ENCODE measurements at regions not wholly inside any gene's neighbourhood (a gene's known extent, or its start where the extent isn't known, plus 50 kb on each side); places are given as distances from the start of the nearest gene placed in this dataset.

- Histone ChIP-seq H3K4me3 (ENCODE audit: low read depth, low read length) (no peak overlapping the region), H3K27me3 (no peaks in the 10 kb centered on the region), H3K4me1 (no peaks in the 10 kb centered on the region), H3K36me3 (no peaks in the 10 kb centered on the region), H3K9me3 (no peaks in the 10 kb centered on the region)
- no peak for TF ChIP-seq CTCF (IDR thresholded peaks at IDR 0.05; ENCODE audit: low read depth, low read length)
- no peak for DNase-seq
Measured at GRCh38 chr12:63045020-63045860, 105.8 kb downstream of the AVPR1A start.

GRCh38 chr12:63042646-63043045 is 107.7 kb upstream of the PPM1H start:
- DNase-seq, result no peak

GRCh38 chr12:63041601-63042000 is 106.7 kb upstream of the PPM1H start:
- Histone ChIP-seq H3K27me3 (no peaks in the 10 kb centered on the region), H3K4me3 (ENCODE audit: low read depth, low read length) (no peak overlapping the region), H3K9me3 (no peaks in the 10 kb centered on the region), H3K36me3 (no peaks in the 10 kb centered on the region), H3K4me1 (no peaks in the 10 kb centered on the region)
- DNase-seq, result no peak
- no peak for TF ChIP-seq CTCF (IDR thresholded peaks at IDR 0.05; ENCODE audit: low read depth, low read length)

More at GRCh38 chr12:63042646-63043045, 107.7 kb upstream of the PPM1H start:
- Histone ChIP-seq H3K4me3 (ENCODE audit: low read depth, low read length) (no peak overlapping the region), H3K36me3 (no peaks in the 10 kb centered on the region), H3K4me1 (no peaks in the 10 kb centered on the region), H3K27me3 (no peaks in the 10 kb centered on the region), H3K9me3 (no peaks in the 10 kb centered on the region)
- TF ChIP-seq CTCF (IDR thresholded peaks at IDR 0.05; ENCODE audit: low read depth, low read length), result no peak

DNA sequence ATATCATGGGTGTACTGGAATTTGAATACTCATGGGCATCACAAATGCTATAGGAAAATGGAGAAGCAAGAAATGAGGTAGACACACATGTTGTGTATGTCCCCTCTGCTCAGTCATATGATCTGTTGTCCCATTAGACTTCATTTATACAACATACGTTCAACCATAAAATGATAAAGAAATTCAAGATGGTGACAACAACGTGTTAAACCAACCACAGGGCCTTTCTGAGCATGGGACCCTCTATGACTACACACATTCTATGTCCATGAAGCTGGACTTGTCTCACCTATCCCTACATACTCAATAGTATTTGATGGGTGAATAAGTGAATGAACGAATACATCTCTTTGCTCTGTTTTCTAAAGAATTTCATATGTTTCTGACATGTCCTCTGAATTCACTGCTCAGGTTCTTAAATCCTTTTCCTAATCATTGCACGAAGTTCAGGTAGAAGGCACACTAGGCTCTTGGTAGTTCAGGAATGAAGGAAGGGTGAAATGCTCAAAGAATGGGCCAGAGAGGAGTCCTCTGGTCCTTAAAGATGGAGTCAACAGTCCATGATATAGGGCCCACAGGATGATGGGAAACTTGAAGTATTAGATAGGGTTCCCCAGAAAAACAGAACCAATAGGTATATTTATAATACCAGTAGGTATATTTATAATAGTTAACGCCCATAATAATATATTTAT is 105.7 kb upstream of the PPM1H start:
- no peak for DNase-seq
- Histone ChIP-seq H3K4me1 (no peaks in the 10 kb centered on the region), H3K9me3 (no peaks in the 10 kb centered on the region), H3K27me3 (no peaks in the 10 kb centered on the region), H3K4me3 (ENCODE audit: low read depth, low read length) (no peak overlapping the region), H3K36me3 (no peaks in the 10 kb centered on the region)
- no peak for TF ChIP-seq CTCF (IDR thresholded peaks at IDR 0.05; ENCODE audit: low read depth, low read length)

GRCh38 chr12:63038713-63039100 is 103.8 kb upstream of the PPM1H start:
- Histone ChIP-seq H3K4me1 (no peaks in the 10 kb centered on the region), H3K36me3 (no peaks in the 10 kb centered on the region), H3K27me3 (no peaks in the 10 kb centered on the region), H3K4me3 (ENCODE audit: low read depth, low read length) (no peak overlapping the region), H3K9me3 (no peaks in the 10 kb centered on the region)
- no peak for TF ChIP-seq CTCF (IDR thresholded peaks at IDR 0.05; ENCODE audit: low read depth, low read length)
- no peak for DNase-seq

Measured in BE2C (cell line).